ENCODE measurements at regions not wholly inside any gene's neighbourhood (a gene's known extent, or its start where the extent isn't known, plus 50 kb on each side); places are given as distances from the start of the nearest gene placed in this dataset.

- H3K27me3 ChIP-seq (ENCODE audit: insufficient read depth, low read length) = no peaks in the 10 kb centered on the region
- H3K9ac ChIP-seq (ENCODE audit: low read length) = no peak overlapping the region
- H3F3A ChIP-seq (ENCODE audit: insufficient read depth, low read length) = no peaks in the 10 kb centered on the region
- H3K36me3 ChIP-seq (ENCODE audit: insufficient read depth, low read length) = no peaks in the 10 kb centered on the region
- no peaks in the 10 kb centered on the region for H4K20me1 ChIP-seq (ENCODE audit: insufficient read depth, low read length)
- H3K27ac ChIP-seq (ENCODE audit: low read depth, low read length, poor library complexity, severe bottlenecking) = no peak overlapping the region
- TF ChIP-seq EZH2 (IDR thresholded peaks at IDR 0.05; ENCODE audit: borderline replicate concordance, low read length) (no peak), CTCF (IDR thresholded peaks at IDR 0.05; ENCODE audit: low read length) (no peak)
- no peaks in the 10 kb centered on the region for H3K9me2 ChIP-seq (ENCODE audit: low read depth, low read length)
- no peaks in the 10 kb centered on the region for H3K4me1 ChIP-seq (ENCODE audit: insufficient read depth, low read length, severe bottlenecking)
- H3K4me3 ChIP-seq (ENCODE audit: low read depth, low read length, poor library complexity, severe bottlenecking) = no peak overlapping the region
- no peaks in the 10 kb centered on the region for H3K9me3 ChIP-seq (ENCODE audit: low read length)
- no peak overlapping the region for H3K4me2 ChIP-seq (ENCODE audit: low read length)
- H3K79me2 ChIP-seq (ENCODE audit: insufficient read depth, low read length) = no peaks in the 10 kb centered on the region
- H2AFZ ChIP-seq (ENCODE audit: low read length) = no peak overlapping the region
Measured at GRCh38 chr6:49327005-49327404, 136.0 kb downstream of the MMUT start.

GRCh38 chr6:49326347-49326746 lies 136.7 kb downstream of the MMUT start:
- Histone ChIP-seq H2AFZ (ENCODE audit: low read length) (no peak overlapping the region), H3K9ac (ENCODE audit: low read length) (no peak overlapping the region), H3K4me2 (ENCODE audit: low read length) (no peak overlapping the region), H4K20me1 (ENCODE audit: insufficient read depth, low read length) (no peaks in the 10 kb centered on the region), H3K79me2 (ENCODE audit: insufficient read depth, low read length) (no peaks in the 10 kb centered on the region), H3K27ac (ENCODE audit: low read depth, low read length, poor library complexity, severe bottlenecking) (no peak overlapping the region), H3K9me3 (ENCODE audit: low read length) (no peaks in the 10 kb centered on the region), H3K27me3 (ENCODE audit: insufficient read depth, low read length) (no peaks in the 10 kb centered on the region), H3K36me3 (ENCODE audit: insufficient read depth, low read length) (no peaks in the 10 kb centered on the region), H3K4me1 (ENCODE audit: insufficient read depth, low read length, severe bottlenecking) (no peaks in the 10 kb centered on the region), H3F3A (ENCODE audit: insufficient read depth, low read length) (no peaks in the 10 kb centered on the region), H3K4me3 (ENCODE audit: low read depth, low read length, poor library complexity, severe bottlenecking) (no peak overlapping the region), H3K9me2 (ENCODE audit: low read depth, low read length) (no peaks in the 10 kb centered on the region)
- TF ChIP-seq EZH2 (IDR thresholded peaks at IDR 0.05; ENCODE audit: borderline replicate concordance, low read length) (no peak), CTCF (IDR thresholded peaks at IDR 0.05; ENCODE audit: low read length) (no peak)

- H3K27me3 ChIP-seq (ENCODE audit: insufficient read depth, low read length) = no peaks in the 10 kb centered on the region
- H3K9me3 ChIP-seq (ENCODE audit: low read length) = no peaks in the 10 kb centered on the region
- no peak overlapping the region for H2AFZ ChIP-seq (ENCODE audit: low read length)
- no peak overlapping the region for H3K4me3 ChIP-seq (ENCODE audit: low read depth, low read length, poor library complexity, severe bottlenecking)
- no peak overlapping the region for H3K9ac ChIP-seq (ENCODE audit: low read length)
- no peaks in the 10 kb centered on the region for H3F3A ChIP-seq (ENCODE audit: insufficient read depth, low read length)
- no peaks in the 10 kb centered on the region for H4K20me1 ChIP-seq (ENCODE audit: insufficient read depth, low read length)
- no peaks in the 10 kb centered on the region for H3K79me2 ChIP-seq (ENCODE audit: insufficient read depth, low read length)
- H3K27ac ChIP-seq (ENCODE audit: low read depth, low read length, poor library complexity, severe bottlenecking) = no peak overlapping the region
- H3K36me3 ChIP-seq (ENCODE audit: insufficient read depth, low read length) = no peaks in the 10 kb centered on the region
- no peaks in the 10 kb centered on the region for H3K9me2 ChIP-seq (ENCODE audit: low read depth, low read length)
- no peak overlapping the region for H3K4me2 ChIP-seq (ENCODE audit: low read length)
- H3K4me1 ChIP-seq (ENCODE audit: insufficient read depth, low read length, severe bottlenecking) = no peaks in the 10 kb centered on the region
- TF ChIP-seq CTCF (IDR thresholded peaks at IDR 0.05; ENCODE audit: low read length) (no peak), EZH2 (IDR thresholded peaks at IDR 0.05; ENCODE audit: borderline replicate concordance, low read length) (no peak)
Measured at GRCh38 chr6:49325891-49326290, 137.2 kb downstream of the MMUT start.

Data from OCI-LY1 (cell line).